PC-3 (cell line): ENCODE measurements at regions not wholly inside any gene's neighbourhood (a gene's known extent, or its start where the extent isn't known, plus 50 kb on each side); places are given as distances from the start of the nearest gene placed in this dataset.

Source experiments
- ATAC-seq: fragments of 200-7000 bp; cut with Tn5 transposase; 2 replicates; pipeline ENCODE4 v1.9.1; 2020; ENCODE audit warnings: mild to moderate bottlenecking, moderate library complexity
- BruUV-seq: library from RNA; stranded (reverse); fragments of 400-500 nt; replicated peaks from 2 replicates; lab custom pipeline; 2021; lab: Mats Ljungman, UMichigan
- CTCF ChIA-PET: fragments of 300-600 bp; sonication (Branson Sonifier 250); formaldehyde crosslinking; loops from one replicate; lab custom pipeline; 2022; ENCODE audit warnings: antibody characterized with exemption; lab: Charles Lee
- POLR2A ChIA-PET: fragments of 300-600 bp; sonication (Branson Sonifier 250); formaldehyde crosslinking; loops from one replicate; lab custom pipeline; 2022; ENCODE audit warnings: antibody characterized with exemption; ENCODE audit not compliant: unreplicated experiment; lab: Charles Lee
- DNase-seq: peaks from one replicate; pipeline ENCODE4 v3.0.0-alpha.2; 2015
- H2AFZ ChIP-seq: fragments of 300-600 bp; sonication (generic); 2 replicates; pipeline ENCODE4 v1.6.0; 2016; ENCODE audit warnings: antibody characterized with exemption, low read length
- H3F3A ChIP-seq: fragments of 300-600 bp; sonication (generic); one replicate; pipeline ENCODE4 v1.6.0; 2017; ENCODE audit warnings: antibody characterized with exemption, low read length, control low read depth, mild to moderate bottlenecking; ENCODE audit not compliant: unreplicated experiment
- H3K27ac ChIP-seq: fragments of 300-600 bp; sonication (generic); 2 replicates; pipeline ENCODE4 v1.5.1; 2016; ENCODE audit warnings: mild to moderate bottlenecking, low read length
- H3K27me3 ChIP-seq: fragments of 300-600 bp; sonication (generic); 2 replicates; pipeline ENCODE4 v1.6.1; 2016; ENCODE audit warnings: low read length, mixed read lengths
- H3K36me3 ChIP-seq: fragments of 300-600 bp; sonication (generic); 2 replicates; pipeline ENCODE4 v1.6.1; 2016; ENCODE audit warnings: low read depth, mixed run types, low read length, mixed read lengths
- H3K4me1 ChIP-seq: fragments of 300-600 bp; sonication (generic); 2 replicates; pipeline ENCODE4 v1.5.1; 2016; ENCODE audit warnings: low read length; ENCODE audit not compliant: insufficient read depth
- H3K4me2 ChIP-seq: fragments of 300-600 bp; sonication (generic); 2 replicates; pipeline ENCODE4 v1.6.0; 2016; ENCODE audit warnings: low read length
- H3K4me3 ChIP-seq: fragments of 300-600 bp; sonication (generic); 2 replicates; pipeline ENCODE4 v1.5.1; 2016; ENCODE audit warnings: mild to moderate bottlenecking, low read length, mixed read lengths
- H3K79me2 ChIP-seq: fragments of 300-600 bp; sonication (generic); 2 replicates; pipeline ENCODE4 v1.6.1; 2017; ENCODE audit warnings: low read length, mixed read lengths
- H3K9ac ChIP-seq: fragments of 300-600 bp; sonication (generic); 2 replicates; pipeline ENCODE4 v1.6.0; 2016; ENCODE audit warnings: mild to moderate bottlenecking, low read length
- H3K9me2 ChIP-seq: fragments of 300-600 bp; sonication (generic); replicated peaks from 2 replicates; pipeline ENCODE4 v1.6.1; 2016; ENCODE audit warnings: mixed run types, low read length, mixed read lengths
- H3K9me3 ChIP-seq: fragments of 300-600 bp; sonication (generic); 2 replicates; pipeline ENCODE4 v1.6.1; 2016; ENCODE audit warnings: low read length, mixed read lengths
- H4K20me1 ChIP-seq: fragments of 300-600 bp; sonication (generic); 2 replicates; pipeline ENCODE4 v1.6.1; 2016; ENCODE audit warnings: low read length, mixed read lengths
- EZH2 ChIP-seq: fragments of 300-600 bp; sonication (generic); IDR thresholded peaks from one replicate; pipeline ENCODE4 v1.6.1; 2017; ENCODE audit warnings: antibody characterized with exemption, mild to moderate bottlenecking, low read length; ENCODE audit not compliant: unreplicated experiment
- EZH2phosphoT487 ChIP-seq: fragments of 300-600 bp; sonication (generic); IDR thresholded peaks from 2 replicates; pipeline ENCODE4 v1.6.1; 2018; ENCODE audit warnings: mild to moderate bottlenecking, antibody characterized with exemption, low read length, borderline replicate concordance
- intact Hi-C: fragments of 100-400 bp; cut with micrococcal nuclease; formaldehyde crosslinking; loops from 2 replicates; pipeline ENCODE4 v1.9.0; 2023
- TF ChIP-seq, protein P1 (sequence below): fragments of 300-600 bp; sonication (generic); conservative IDR thresholded peaks from 2 replicates; pipeline ENCODE4 v1.5.1; 2017; ENCODE audit warnings: antibody characterized with exemption, low read depth, mild to moderate bottlenecking, low read length

DNA sequence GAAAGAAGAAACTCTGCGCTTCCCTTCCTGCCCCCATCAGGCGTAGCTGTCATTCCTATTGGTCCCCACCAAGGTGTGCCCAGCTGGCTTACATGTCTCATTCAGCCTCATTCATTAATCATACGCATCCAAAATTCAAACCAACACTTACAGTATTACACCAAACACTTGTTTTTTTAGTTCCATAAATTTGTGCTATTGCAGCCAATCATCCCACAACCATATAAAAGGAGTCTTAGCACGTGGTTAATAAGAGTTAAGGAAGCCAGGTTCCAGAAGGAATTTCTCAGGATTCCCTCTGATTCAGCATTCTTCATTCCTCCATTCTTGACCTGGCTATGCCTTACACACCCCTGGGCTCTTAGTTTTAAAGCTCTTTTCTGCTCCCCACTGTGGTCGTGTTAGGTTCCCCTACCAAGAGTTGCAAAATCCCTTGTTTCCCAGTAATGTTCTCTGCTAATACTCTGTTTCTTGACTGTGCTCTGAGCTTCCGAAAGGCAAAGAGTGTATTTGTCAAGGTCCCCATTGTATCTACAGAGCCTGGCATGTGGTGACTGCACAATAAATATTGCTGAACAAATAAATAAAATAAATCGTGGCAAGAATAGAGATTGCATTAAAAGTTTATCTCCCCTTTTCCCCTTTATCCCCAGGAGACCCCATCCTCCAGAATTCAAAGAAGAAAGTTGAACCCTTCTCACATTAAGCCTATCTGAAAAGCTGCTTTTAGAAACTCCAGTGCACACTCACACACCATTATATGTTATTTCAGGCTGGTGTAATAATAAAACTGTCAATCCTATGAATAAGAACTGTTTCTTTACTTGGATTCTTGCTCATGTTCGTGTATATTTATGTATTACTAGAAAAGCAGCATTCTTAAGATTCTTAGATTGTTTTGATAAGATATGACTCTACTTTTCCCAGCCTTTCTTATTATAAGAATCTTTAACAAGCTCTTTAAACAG, 514.4 kb downstream of the INHBA start:
- TSS peak; percentile 28 for BruUV-seq

DNA sequence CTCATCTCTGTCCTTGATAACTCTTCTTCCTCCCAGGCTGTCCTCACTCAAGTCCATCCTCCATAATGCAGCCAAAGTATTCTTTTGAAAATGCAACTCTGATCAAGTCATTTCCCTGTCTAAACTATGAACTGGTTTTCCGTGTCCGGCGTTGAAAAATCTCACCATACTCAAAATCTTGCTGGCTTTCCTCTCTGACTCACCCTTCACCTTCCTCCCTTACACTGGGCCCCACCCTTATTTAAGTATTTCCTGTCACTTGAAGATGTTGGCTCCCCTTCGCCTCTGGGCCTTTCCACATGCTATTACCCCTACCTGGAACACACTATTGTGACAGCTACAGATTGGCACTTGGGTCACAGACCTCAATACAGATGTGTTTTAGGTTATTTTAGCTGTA, 515.6 kb downstream of the INHBA start:
- Histone ChIP-seq H3K36me3 (no peaks in the 10 kb centered on the region), H3K79me2 (no peaks in the 10 kb centered on the region), H3K4me3 (no peak overlapping the region), H2AFZ (no peak overlapping the region), H3K9ac (peak overlapping the region; percentile 93), H3K9me3 (no peaks in the 10 kb centered on the region), H4K20me1 (no peaks in the 10 kb centered on the region), H3K27me3 (no peaks in the 10 kb centered on the region), H3K27ac (peak overlapping the region; percentile 99), H3K4me2 (peak overlapping the region; percentile 52), H3F3A (no peaks in the 10 kb centered on the region), H3K9me2 (no peaks in the 10 kb centered on the region), H3K4me1 (peaks cover 83% of the 10 kb centered on the region)
- ChIA-PET CTCF (interaction anchor here (0.6 kb wide), 1 partner anchor 520 kb away, joined by 3 read pairs; no protein-coding TSS in a partner anchor), POLR2A (interaction anchor here (0.7 kb wide), 1 partner anchor 311 kb away, joined by 10 read pairs; no protein-coding TSS in a partner anchor)
- TF ChIP-seq EZH2: no peak
- TF ChIP-seq, protein P1, sequence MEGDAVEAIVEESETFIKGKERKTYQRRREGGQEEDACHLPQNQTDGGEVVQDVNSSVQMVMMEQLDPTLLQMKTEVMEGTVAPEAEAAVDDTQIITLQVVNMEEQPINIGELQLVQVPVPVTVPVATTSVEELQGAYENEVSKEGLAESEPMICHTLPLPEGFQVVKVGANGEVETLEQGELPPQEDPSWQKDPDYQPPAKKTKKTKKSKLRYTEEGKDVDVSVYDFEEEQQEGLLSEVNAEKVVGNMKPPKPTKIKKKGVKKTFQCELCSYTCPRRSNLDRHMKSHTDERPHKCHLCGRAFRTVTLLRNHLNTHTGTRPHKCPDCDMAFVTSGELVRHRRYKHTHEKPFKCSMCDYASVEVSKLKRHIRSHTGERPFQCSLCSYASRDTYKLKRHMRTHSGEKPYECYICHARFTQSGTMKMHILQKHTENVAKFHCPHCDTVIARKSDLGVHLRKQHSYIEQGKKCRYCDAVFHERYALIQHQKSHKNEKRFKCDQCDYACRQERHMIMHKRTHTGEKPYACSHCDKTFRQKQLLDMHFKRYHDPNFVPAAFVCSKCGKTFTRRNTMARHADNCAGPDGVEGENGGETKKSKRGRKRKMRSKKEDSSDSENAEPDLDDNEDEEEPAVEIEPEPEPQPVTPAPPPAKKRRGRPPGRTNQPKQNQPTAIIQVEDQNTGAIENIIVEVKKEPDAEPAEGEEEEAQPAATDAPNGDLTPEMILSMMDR: no peak
- no peak for TF ChIP-seq EZH2phosphoT487
- DNase-seq (peak; percentile 94), ATAC-seq (peak; percentile 42)
- intact Hi-C loops: loop anchor here (10.0 kb wide), 1 partner anchor 217 kb away; no protein-coding TSS in a partner anchor
- BruUV-seq: no TSS peak

More for the DNA sequence above, 514.4 kb downstream of the INHBA start:
- H3K27me3 ChIP-seq: no peaks in the 10 kb centered on the region
- peak overlapping the region; percentile 99 for H3K27ac ChIP-seq
- no peaks in the 10 kb centered on the region for H3K36me3 ChIP-seq
- ChIA-PET POLR2A (interaction anchor here (0.5 to 0.6 kb wide), 4 partner anchors 41 to 426 kb away, joined by 4 to 6 read pairs (median 5); no protein-coding TSS in a partner anchor), CTCF (interaction anchor here (0.6 to 1.5 kb wide), 5 partner anchors 143 to 545 kb away, joined by 3 to 5 read pairs (median 3); partner anchors contain the start of gene INHBA)
- H3K9ac ChIP-seq: peak overlapping the region; percentile 93
- peak overlapping the region; percentile 44 for H3K4me2 ChIP-seq
- no peaks in the 10 kb centered on the region for H3K79me2 ChIP-seq
- H3F3A ChIP-seq: no peaks in the 10 kb centered on the region
- H3K4me1 ChIP-seq: peaks cover 74% of the 10 kb centered on the region
- no peaks in the 10 kb centered on the region for H4K20me1 ChIP-seq
- TF ChIP-seq, protein P1: no peak
- TF ChIP-seq EZH2 (no peak), EZH2phosphoT487 (no peak)
- H3K9me3 ChIP-seq: no peaks in the 10 kb centered on the region
- no peak overlapping the region for H3K4me3 ChIP-seq
- H2AFZ ChIP-seq: no peak overlapping the region
- peak; percentile 51 for ATAC-seq
- peak; percentile 90 for DNase-seq
- no peaks in the 10 kb centered on the region for H3K9me2 ChIP-seq
- intact Hi-C loops: loop anchor here (1.0 to 10.0 kb wide), 6 partner anchors 80 to 516 kb away; no protein-coding TSS in a partner anchor
